Activated CD4-positive, alpha-beta memory T cell treated with anti-CD3 and anti-CD28 coated beads, Interleukin-2, amount 10 ng/mL, durations not matched to agents 7 days and 5 days (primary cell): ENCODE measurements at regions not wholly inside any gene's neighbourhood (a gene's known extent, or its start where the extent isn't known, plus 50 kb on each side); places are given as distances from the start of the nearest gene placed in this dataset.

Experiments used
- CTCF ChIA-PET: fragments of 350-600 bp; sonication (Branson Sonifier 250); formaldehyde crosslinking; loops from one replicate; lab custom pipeline; 2021; ENCODE audit warnings: antibody characterized with exemption, inconsistent platforms; lab: Charles Lee
- POLR2A ChIA-PET: fragments of 350-600 bp; sonication (Branson Sonifier 250); formaldehyde crosslinking; loops from one replicate; lab custom pipeline; 2021; ENCODE audit warnings: antibody characterized with exemption; lab: Charles Lee
- DNase-seq: peaks from one replicate; pipeline ENCODE4 v3.0.0-alpha.2; 2020
- H3K27ac Mint-ChIP-seq: one replicate; pipeline ENCODE4 v1.8.0; 2021; ENCODE audit warnings: mild to moderate bottlenecking, mixed read lengths
- H3K27me3 Mint-ChIP-seq: one replicate; pipeline ENCODE4 v1.8.0; 2021; ENCODE audit warnings: mixed read lengths
- H3K36me3 Mint-ChIP-seq: one replicate; pipeline ENCODE4 v1.8.0; 2021; ENCODE audit warnings: low read depth, mixed read lengths
- H3K4me1 Mint-ChIP-seq: one replicate; pipeline ENCODE4 v1.8.0; 2021; ENCODE audit warnings: mixed read lengths
- H3K4me3 Mint-ChIP-seq: one replicate; pipeline ENCODE4 v1.8.0; 2021; ENCODE audit warnings: mild to moderate bottlenecking, mixed read lengths
- H3K9me3 Mint-ChIP-seq: one replicate; pipeline ENCODE4 v1.8.0; 2021; ENCODE audit warnings: mixed read lengths

DNA sequence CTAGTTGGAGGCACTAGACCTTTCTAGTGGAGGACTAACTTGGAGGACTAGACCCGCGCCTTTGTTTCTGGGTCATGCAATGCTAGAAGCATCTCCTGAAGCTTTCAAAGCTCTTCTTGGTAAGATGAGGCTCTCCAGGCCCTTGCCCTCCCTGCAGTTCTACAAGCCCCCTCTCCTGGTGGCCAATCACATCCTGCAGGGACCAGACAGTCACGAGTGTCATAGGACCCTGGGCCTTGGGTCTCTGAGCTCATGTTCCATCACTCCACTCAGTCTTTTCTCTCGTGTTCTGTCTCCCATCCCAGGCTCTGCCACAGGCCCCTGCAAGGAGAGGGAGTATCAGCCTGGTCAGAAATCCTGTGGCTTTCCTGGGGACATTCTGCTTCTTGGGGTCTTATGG is 119.6 kb downstream of the CYLD start:
- Mint-ChIP-seq H3K9me3 (no peaks in the 10 kb centered on the region), H3K36me3 (no peaks in the 10 kb centered on the region), H3K27me3 (peaks cover 6% of the 10 kb centered on the region), H3K27ac (no peak overlapping the region), H3K4me1 (no peaks in the 10 kb centered on the region), H3K4me3 (no peak overlapping the region)
- DNase-seq: no peak
- ChIA-PET POLR2A (no interaction called here), CTCF (no interaction called here)

GRCh38 chr16:50859628-50860360 is 117.9 kb downstream of the CYLD start:
- ChIA-PET CTCF (no interaction called here), POLR2A (no interaction called here)
- Mint-ChIP-seq H3K27me3 (peaks cover 6% of the 10 kb centered on the region), H3K36me3 (no peaks in the 10 kb centered on the region), H3K4me1 (no peaks in the 10 kb centered on the region), H3K27ac (no peak overlapping the region), H3K9me3 (no peaks in the 10 kb centered on the region), H3K4me3 (no peak overlapping the region)
- DNase-seq: no peak

GRCh38 chr16:50858877-50859627 is 117.2 kb downstream of the CYLD start:
- Mint-ChIP-seq H3K4me1 (no peaks in the 10 kb centered on the region), H3K27me3 (peaks cover 6% of the 10 kb centered on the region), H3K36me3 (no peaks in the 10 kb centered on the region), H3K9me3 (no peaks in the 10 kb centered on the region), H3K4me3 (no peak overlapping the region), H3K27ac (no peak overlapping the region)
- no peak for DNase-seq
- ChIA-PET POLR2A (no interaction called here), CTCF (no interaction called here)

DNA sequence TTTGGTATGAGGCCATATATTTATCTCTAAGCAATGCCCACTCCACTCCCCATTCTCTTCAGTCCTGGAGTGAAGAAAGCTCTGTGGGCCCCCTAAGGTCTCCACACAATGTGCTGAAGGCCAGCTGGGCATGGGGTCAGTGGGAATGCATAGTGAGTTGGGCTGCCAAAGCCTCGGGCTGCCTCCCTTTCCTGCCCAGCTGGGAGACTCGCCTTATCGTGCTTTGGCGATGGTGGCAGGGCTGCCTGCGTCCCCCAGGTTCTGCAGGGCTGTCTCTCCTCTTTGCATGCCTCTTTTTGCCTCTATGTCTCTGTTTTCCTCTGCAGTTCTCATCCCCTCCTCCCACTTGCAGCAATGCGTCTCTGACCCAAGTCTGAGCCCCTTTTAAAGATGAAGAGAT is 116.5 kb downstream of the CYLD start:
- H3K27me3 Mint-ChIP-seq: peaks cover 4% of the 10 kb centered on the region
- no peaks in the 10 kb centered on the region for H3K9me3 Mint-ChIP-seq
- H3K36me3 Mint-ChIP-seq: no peaks in the 10 kb centered on the region
- H3K4me1 Mint-ChIP-seq: no peaks in the 10 kb centered on the region
- DNase-seq: no peak
- no peak overlapping the region for H3K4me3 Mint-ChIP-seq
- ChIA-PET POLR2A (no interaction called here), CTCF (no interaction called here)
- H3K27ac Mint-ChIP-seq: no peak overlapping the region

GRCh38 chr16:50857881-50858280 is 116.0 kb downstream of the CYLD start:
- Mint-ChIP-seq H3K9me3 (no peaks in the 10 kb centered on the region), H3K4me1 (no peaks in the 10 kb centered on the region), H3K27me3 (peaks cover 4% of the 10 kb centered on the region), H3K36me3 (no peaks in the 10 kb centered on the region), H3K4me3 (no peak overlapping the region), H3K27ac (no peak overlapping the region)
- DNase-seq: no peak
- ChIA-PET POLR2A (no interaction called here), CTCF (no interaction called here)

DNA sequence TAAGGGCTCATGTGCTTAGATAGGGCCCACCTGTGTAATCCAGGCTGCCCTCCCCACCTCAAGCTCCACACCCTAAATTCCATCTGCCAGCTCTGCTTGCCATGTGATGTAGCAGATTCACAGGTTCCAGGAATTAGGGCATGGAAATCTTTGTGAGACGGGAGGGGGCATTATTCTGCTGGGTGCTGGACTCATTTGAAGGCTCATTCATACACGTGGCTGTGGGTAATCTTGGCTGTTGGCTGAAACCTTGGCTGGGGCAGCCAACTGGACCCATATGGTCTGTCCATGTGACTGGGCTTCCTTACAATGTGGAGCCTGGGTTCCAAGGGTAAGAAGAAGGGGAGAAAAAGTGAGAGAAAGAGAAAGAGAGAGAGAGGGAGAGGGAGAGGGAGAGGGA is 115.1 kb downstream of the CYLD start:
- no peak overlapping the region for H3K27ac Mint-ChIP-seq
- no peaks in the 10 kb centered on the region for H3K4me1 Mint-ChIP-seq
- H3K4me3 Mint-ChIP-seq: no peak overlapping the region
- ChIA-PET POLR2A (no interaction called here), CTCF (no interaction called here)
- no peaks in the 10 kb centered on the region for H3K36me3 Mint-ChIP-seq
- no peaks in the 10 kb centered on the region for H3K9me3 Mint-ChIP-seq
- DNase-seq: no peak
- H3K27me3 Mint-ChIP-seq: peaks cover 6% of the 10 kb centered on the region

DNA sequence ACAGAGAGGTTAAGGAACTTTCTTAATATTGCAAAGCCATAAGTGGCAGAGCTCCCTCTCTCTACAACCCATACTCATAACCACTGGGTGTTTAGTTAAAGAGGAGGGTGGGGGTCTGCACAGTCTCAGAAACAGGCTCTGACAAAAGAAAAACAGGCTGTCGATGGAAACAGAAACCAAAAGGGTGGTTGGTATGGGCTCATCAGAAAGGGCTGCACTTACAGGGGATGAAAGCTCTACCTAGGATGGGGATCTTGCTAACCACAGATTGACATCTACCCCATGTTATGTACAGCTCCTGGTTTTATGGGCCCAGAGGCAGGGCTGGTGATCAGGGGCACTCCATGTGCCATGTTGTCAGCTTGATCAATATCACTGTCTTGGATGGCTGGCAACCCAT is 111.4 kb downstream of the CYLD start:
- Mint-ChIP-seq H3K4me3 (no peak overlapping the region), H3K36me3 (no peaks in the 10 kb centered on the region), H3K9me3 (no peaks in the 10 kb centered on the region), H3K27ac (no peak overlapping the region), H3K4me1 (no peaks in the 10 kb centered on the region), H3K27me3 (peaks cover 21% of the 10 kb centered on the region)
- ChIA-PET CTCF (no interaction called here), POLR2A (no interaction called here)
- DNase-seq: no peak
